Ureter (tissue), 1 donor: ENCODE measurements at regions not wholly inside any gene's neighbourhood (a gene's known extent, or its start where the extent isn't known, plus 50 kb on each side); places are given as distances from the start of the nearest gene placed in this dataset.
"Not testable (repeated sequence)": the region's sequence is repeated elsewhere in the genome, so short reads cannot be mapped to it uniquely, and the experiment has no call there.

Source experiments
- DNase-seq: peaks from one replicate; pipeline ENCODE4 v3.0.0-alpha.2; 2020; ENCODE audit warnings: low spot score
- donor health status: DM: yes; HTN: yes; CAD: no.

DNA sequence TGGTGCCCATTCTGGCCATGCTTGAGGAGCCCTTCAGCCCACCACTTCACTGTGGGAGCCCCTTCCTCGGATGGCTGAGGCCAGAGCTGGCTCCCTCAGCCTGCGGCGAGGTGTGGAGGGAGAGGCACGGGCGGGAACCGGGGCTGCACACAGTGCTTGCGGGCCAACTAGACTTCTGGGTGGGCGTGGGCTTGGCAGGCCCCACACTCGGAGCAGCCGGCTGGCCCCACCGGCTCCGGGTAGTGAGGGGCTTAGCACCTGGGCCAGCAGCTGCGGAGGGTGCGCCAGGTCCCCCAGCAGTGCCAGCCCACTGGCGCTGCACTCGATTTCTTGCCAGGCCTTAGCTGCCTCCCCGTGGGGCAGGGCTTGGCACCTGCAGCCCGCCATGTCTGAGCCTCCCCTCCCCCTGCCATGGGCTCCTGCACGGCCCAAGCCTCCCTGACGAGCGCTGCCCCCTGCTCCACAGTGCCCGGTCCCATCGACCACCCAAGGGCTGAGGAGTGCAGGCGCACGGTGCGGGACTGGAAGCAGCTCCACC, 554.2 kb downstream of the GABRG2 start:
- not testable (repeated sequence) for DNase-seq

- DNase-seq, result no peak
These were observed 556.5 kb downstream of the GABRG2 start for GRCh38 chr5:162624110-162624509.

DNA sequence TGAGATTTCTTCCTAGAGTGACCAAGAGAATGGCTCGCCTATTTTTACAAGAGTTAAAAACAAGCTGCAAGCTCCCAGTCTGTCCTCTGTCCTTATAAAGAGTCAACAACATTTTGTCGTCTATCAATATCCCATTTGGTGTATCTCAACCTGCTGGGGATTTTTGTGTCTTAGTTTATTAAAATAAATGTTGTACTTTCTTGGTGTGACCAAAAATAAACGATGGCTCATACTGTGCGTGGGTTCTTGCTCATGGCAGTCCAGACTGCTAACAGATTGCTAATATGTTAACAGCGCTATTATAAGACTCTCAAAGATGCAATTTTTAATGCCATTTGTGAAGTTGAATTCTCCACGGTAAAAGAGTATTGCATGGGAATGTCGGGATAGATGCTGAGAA, 569.9 kb downstream of the GABRG2 start:
- no peak for DNase-seq

- no peak for DNase-seq
These were observed 571.3 kb downstream of the GABRG2 start for GRCh38 chr5:162638849-162639248.

- DNase-seq, result no peak
These were observed 573.7 kb downstream of the GABRG2 start for GRCh38 chr5:162641142-162641813.

DNA sequence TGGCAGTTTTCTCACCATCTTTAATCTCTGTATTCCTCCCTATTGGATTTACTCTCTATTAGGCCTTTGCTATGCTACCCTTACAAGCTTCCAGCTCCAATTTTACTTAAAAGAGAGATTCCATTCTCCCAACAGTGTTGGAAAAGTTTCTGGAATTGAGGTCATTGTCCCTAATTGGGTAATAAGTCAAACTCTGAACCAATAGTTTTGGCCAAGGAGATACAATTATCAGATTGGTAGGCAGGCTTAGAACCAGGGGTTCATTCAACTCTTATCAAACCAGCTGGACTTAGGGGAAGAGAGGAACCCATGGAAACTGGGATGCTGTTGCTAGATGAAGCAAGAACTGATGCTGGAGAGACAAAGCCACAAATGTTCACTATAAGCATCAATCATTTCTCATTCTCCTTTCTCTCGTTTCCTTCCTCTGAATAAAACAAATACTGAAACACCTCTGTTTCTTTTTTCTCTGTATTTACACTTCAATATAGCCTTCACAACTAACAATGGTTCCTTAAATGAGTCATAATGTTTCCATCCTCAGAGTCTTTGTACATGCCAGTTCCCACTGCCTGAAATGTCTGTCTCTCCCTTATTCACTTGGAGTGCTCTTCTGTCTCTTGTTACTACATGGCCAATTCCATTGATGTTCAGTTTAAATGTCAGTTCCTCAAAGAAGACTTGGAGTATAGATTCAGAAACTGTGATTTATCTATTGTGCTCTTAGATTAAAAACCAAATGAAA, 587.3 kb downstream of the GABRG2 start:
- no peak for DNase-seq

- no peak for DNase-seq
These were observed 589.5 kb downstream of the GABRG2 start for GRCh38 chr5:162657076-162657475.

- no peak for DNase-seq
These were observed 597.3 kb downstream of the GABRG2 start for GRCh38 chr5:162664846-162665245.

GRCh38 chr5:162668926-162669325, 601.4 kb downstream of the GABRG2 start:
- no peak for DNase-seq

DNA sequence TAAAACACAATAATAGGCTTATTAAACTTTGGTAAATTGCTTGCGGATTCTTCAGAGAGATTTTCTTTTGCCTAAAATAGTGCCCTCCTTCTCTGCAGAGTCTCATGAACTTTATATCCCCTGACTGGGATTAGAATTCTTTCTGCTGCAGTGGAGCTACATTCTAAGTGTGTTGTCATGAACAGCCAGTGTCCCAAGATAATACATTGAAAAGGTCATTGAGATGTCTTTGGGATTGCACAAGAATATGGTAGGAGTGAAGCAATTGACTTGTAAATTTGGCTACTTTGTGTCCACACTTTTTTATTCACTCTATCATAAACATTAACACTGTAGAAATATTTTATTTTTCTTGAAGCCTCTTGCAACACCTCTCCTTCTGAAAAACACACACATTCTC, 604.5 kb downstream of the GABRG2 start:
- DNase-seq, result no peak

DNA sequence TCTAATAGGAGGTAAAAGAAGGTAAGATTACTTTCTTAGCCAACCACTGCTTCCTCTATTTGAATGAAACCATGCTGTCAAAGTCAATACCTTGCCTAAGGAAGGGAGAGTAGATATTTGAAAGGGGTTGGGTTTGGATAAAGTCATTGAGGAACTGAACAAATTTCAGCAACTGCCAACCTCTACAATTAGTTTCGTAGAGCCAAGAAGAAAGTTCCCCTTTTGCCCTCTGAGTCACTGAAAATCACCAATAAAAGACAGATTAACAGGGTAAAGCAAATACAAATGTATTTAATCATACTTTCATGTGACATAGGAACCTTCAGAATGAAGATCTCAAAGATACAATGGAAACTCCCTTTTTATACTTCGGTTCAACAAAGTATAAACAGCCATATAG, 615.7 kb downstream of the GABRG2 start:
- no peak for DNase-seq

DNA sequence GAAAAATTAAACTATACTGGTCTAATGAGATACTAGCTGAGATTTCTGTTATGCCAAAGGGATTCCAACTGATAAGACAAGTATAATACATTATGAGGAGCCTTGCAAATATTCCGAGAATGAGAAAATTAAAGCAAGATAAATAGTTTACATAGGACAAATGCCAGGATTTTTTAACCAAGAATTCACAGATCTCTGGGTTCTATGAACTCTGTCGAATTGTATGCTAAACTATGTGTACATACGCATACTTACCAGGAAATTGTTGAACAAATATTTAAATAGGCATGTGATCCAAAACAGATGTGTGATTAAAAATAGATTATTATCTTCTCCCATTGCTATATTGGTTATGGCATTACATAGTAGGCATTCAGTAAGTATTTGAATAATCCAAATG, 616.6 kb downstream of the GABRG2 start:
- no peak for DNase-seq

DNA sequence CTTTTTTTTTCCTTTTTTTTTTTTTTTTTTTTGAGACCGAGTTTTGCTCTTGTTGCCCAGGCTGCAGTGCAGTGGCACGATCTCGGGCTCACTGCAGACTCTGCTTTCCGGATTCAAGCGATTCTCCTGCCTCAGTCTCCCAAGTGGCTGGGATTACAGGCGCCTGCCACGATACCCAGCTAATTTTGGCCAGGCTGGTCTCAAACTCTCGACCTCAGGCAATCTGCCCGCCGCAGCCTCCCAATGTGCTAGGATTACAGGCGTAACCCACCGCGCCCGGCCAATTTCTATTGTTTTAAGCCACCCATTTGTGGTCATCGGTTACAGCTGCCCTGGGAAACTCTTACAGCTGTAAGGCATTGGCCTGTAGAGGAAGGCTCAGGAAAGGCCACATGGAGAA, 617.7 kb downstream of the GABRG2 start:
- DNase-seq, result no peak

DNA sequence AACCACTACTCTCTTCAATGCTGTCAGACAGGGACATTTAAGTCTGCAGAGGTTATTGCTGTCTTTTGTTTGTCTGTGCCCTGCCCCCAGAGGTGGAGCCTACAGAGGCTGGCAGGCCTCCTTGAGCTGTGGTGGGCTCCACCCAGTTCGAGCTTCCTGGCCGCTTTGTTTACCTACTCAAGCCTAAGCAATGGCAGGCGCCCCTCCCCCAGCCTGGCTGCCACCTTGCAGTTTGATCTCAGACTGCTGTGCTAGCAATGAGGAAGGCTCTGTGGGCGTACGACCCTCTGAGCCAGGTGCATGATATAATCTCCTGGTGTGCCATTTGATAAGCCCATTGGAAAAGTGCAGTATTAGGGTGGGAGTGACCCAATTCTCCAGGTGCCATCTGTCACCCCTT, 628.7 kb downstream of the GABRG2 start:
- DNase-seq, result not testable (repeated sequence)

DNA sequence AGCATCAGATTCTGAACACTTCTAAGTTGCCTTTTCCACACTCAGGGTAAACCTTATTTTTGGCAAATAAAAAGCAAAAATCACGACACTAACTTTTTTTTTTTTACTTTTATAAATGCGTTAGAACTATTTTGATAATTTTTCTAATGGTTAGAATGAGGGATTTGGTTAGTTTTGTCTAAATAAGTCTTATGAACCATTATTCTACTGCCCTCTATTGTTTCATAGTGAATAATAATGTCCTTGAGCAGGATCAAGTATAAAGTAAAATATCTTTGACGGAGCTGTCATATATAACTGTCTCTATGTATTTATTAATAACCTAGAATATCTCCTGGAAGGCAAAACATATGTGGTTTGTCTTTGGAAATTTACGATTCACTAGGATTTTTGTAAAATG, 631.8 kb downstream of the GABRG2 start:
- DNase-seq, result no peak

GRCh38 chr5:162703914-162704313, 636.3 kb downstream of the GABRG2 start:
- no peak for DNase-seq

GRCh38 chr5:162711244-162711643, 643.7 kb downstream of the GABRG2 start:
- no peak for DNase-seq

DNA sequence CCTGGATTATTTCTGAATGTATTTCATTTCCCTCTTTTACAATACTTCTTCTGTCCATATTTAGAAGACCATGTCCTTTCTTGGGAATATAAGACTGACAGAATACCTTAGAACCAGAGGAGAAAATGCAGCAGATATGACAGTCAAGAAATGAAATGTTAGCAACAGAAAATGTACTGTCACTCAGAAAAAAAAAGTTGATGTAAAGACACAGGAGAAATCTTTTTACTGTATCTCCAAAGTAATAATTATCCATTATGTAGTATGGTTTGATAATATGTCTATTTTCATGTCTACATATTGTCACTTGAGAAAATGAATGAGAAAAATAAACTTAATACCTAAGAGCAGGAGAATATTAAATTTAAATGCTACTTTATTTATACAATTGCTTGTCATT, 652.1 kb downstream of the GABRG2 start:
- DNase-seq, result no peak

DNA sequence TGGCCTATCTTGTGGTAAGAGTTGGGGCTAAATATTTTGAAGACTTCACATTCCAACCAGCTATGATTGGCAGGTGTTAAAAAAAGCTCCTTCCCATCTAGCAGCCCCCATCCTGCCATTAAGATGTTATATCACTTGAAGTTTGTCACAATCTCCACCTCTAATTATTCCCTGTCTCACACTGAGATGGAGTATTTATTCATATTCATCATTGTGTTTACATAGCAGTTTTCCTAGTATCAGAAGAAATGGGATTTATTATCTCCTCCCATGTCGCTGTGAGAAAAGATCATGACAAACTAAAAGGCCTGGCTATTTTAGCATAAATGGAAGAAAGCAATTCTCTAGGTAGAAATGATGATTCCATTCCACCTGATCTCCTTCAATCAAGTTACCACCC, 653.6 kb downstream of the GABRG2 start:
- DNase-seq, result no peak

DNA sequence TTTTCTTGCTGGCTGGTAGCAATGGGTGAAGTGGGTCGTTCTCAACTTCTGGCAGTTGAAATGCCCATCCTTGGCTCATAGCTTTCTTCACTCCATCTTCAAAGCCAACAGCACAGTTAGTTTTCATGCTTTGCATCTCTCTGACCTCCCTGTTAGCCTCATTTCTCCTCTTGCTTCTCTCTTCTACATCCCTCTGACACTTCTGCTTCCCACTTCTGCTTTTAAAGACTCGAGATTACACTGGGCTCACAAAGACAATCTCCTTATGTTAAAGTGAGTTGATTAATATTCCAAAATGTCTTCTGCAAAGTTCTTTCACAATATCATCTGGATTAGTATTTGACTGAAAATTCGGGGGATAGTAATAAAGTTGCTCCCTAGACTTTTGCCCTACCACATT, 684.8 kb upstream of the CCNG1 start:
- no peak for DNase-seq

DNA sequence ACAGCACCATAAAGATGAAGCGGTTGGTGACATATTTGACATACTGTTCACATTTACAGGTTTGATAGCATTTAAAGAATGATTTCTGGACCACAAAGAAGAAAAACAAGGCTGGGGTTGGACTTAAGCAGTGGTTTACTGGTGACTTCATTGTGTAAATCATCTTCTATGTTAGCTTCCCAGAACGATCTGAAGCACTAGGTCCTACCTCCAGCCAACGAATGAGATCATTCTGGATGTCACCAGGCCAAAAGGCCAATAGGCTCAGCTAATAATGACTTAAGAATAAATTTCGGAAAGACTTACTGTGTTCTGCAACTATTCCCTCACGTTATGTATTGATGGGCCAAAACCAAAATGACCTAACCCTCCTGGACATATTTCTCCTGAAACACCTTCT, 675.3 kb upstream of the CCNG1 start:
- DNase-seq, result no peak

GRCh38 chr5:162769019-162769418, 668.4 kb upstream of the CCNG1 start:
- DNase-seq, result no peak

DNA sequence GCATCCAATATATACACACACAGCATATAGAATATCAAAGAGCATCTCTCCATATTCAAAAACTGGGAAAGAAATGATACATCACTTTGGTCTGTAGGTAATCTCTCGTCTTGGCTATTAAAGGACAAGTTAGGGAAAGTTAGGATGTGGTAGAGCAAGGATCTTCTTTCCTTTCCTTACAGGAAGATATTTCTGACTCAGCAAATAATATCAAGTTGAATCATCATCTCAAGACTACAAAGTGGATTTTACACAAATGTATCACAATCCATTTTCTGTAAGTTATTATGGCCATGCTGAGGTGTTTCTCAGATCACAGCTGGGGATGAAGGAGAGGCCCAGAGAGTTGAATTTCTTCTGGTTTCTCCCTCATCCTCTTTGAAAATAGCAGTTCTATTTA, 651.7 kb upstream of the CCNG1 start:
- no peak for DNase-seq
